Panc1 (cell line): ENCODE measurements at regions not wholly inside any gene's neighbourhood (a gene's known extent, or its start where the extent isn't known, plus 50 kb on each side); places are given as distances from the start of the nearest gene placed in this dataset.
"Not testable (repeated sequence)": the region's sequence is repeated elsewhere in the genome, so short reads cannot be mapped to it uniquely, and the experiment has no call there.

Experiments
- ATAC-seq: fragments of 200-7000 bp; cut with Tn5 transposase; 2 replicates; pipeline ENCODE4 v1.9.1; 2020; ENCODE audit warnings: mild to moderate bottlenecking, moderate library complexity
- BruUV-seq: library from RNA; stranded (reverse); fragments of 400-500 nt; replicated peaks from 2 replicates; lab custom pipeline; 2021; lab: Mats Ljungman, UMichigan
- CTCF ChIA-PET: fragments of 300-600 bp; sonication (Branson Sonifier 250); formaldehyde crosslinking; loops from one replicate; lab custom pipeline; 2022; ENCODE audit warnings: antibody characterized with exemption; lab: Charles Lee
- POLR2A ChIA-PET: fragments of 300-600 bp; sonication (Branson Sonifier 250); formaldehyde crosslinking; loops from one replicate; lab custom pipeline; 2022; ENCODE audit warnings: antibody characterized with exemption; lab: Charles Lee
- DNase-seq: peaks from one replicate; pipeline ENCODE4 v3.0.0-alpha.2; 2010; ENCODE audit warnings: low read depth, low spot score
- H3K27ac ChIP-seq: 2 replicates; pipeline ENCODE4 v1.5.1; 2011; ENCODE audit warnings: mild to moderate bottlenecking, low read length, inconsistent platforms
- H3K27me3 ChIP-seq: fragments of 200-500 bp; sonication (Bioruptor generic); 2 replicates; pipeline ENCODE4 v1.6.0; 2014; ENCODE audit warnings: low read length, inconsistent platforms; ENCODE audit not compliant: control insufficient read depth, insufficient read depth
- H3K36me3 ChIP-seq: fragments of 200-500 bp; sonication (Bioruptor generic); 2 replicates; pipeline ENCODE4 v1.5.1; 2014; ENCODE audit warnings: inconsistent platforms, mild to moderate bottlenecking, low read length, moderate library complexity; ENCODE audit not compliant: control insufficient read depth, insufficient read depth
- H3K4me1 ChIP-seq: 2 replicates; pipeline ENCODE4 v1.5.1; 2011; ENCODE audit warnings: inconsistent platforms, mild to moderate bottlenecking, low read length, moderate library complexity; ENCODE audit not compliant: control insufficient read depth, insufficient read depth
- H3K4me3 ChIP-seq, 2 experiments: 2 replicates each; pipeline ENCODE4 v1.5.1; 2011 to 2012; ENCODE audit warnings: low read depth in 2 of 2, low read length in 2 of 2, mild to moderate bottlenecking in 2 of 2, inconsistent platforms in 1 of 2, moderate library complexity in 1 of 2
- H3K9me3 ChIP-seq: fragments of 200-500 bp; sonication (Bioruptor generic); 2 replicates; pipeline ENCODE4 v1.5.1; 2014; ENCODE audit warnings: low read depth, mild to moderate bottlenecking, inconsistent platforms, low read length, moderate library complexity; ENCODE audit not compliant: control insufficient read depth, insufficient read depth
- CTCF ChIP-seq: fragments of 450-650 bp; IDR thresholded peaks from 2 replicates; pipeline ENCODE4 v1.5.1; 2017; ENCODE audit warnings: mild to moderate bottlenecking
- POLR2AphosphoS5 ChIP-seq: IDR thresholded peaks from 2 replicates; pipeline ENCODE4 v1.6.1; 2012; ENCODE audit warnings: mild to moderate bottlenecking, low read depth, low read length, moderate library complexity
- REST ChIP-seq, 2 experiments: IDR thresholded peaks; 2 replicates each; pipeline ENCODE4 v1.6.1; 2011 to 2012; ENCODE audit warnings: low read depth in 2 of 2, control low read depth in 1 of 2, low read length in 1 of 2, mild to moderate bottlenecking in 1 of 2, moderate library complexity in 1 of 2; ENCODE audit not compliant: insufficient read depth in 1 of 2
- SIN3A ChIP-seq: IDR thresholded peaks from 2 replicates; pipeline ENCODE4 v1.6.1; 2012; ENCODE audit warnings: low read depth, mild to moderate bottlenecking, low read length, moderate library complexity, borderline replicate concordance; ENCODE audit not compliant: insufficient read depth
- TCF7L2 ChIP-seq: IDR thresholded peaks from 2 replicates; pipeline ENCODE4 v1.6.1; 2011; ENCODE audit warnings: mild to moderate bottlenecking, low read depth, low read length, inconsistent platforms
- in situ Hi-C: cut with HindIII; loops from 2 replicates; pipeline ENCODE4 v1.10.0; 2016; ENCODE audit warnings: low sequenced_read_pairs, low pct_unique_long_range_greater_than_20kb
- intact Hi-C: fragments of 100-400 bp; cut with micrococcal nuclease; formaldehyde crosslinking; loops from one replicate; pipeline ENCODE4 v1.10.0; 2022; ENCODE audit not compliant: unreplicated experiment

GRCh38 chr19:28998974-28999373 is 214.0 kb downstream of the UQCRFS1 start:
- Histone ChIP-seq H3K36me3 (no peaks in the 10 kb centered on the region), H3K4me3 (no peak overlapping the region), H3K27ac (no peak overlapping the region), H3K4me1 (no peaks in the 10 kb centered on the region), H3K27me3 (no peaks in the 10 kb centered on the region), H3K9me3 (no peaks in the 10 kb centered on the region)
- ATAC-seq, result no peak
- TF ChIP-seq SIN3A (no peak), TCF7L2 (no peak), CTCF (no peak), REST (IDR thresholded peaks at IDR 0.05; ENCODE audit: insufficient read depth in 1 of 2, low read depth in 2 of 2, low read length in 1 of 2) (no peak), POLR2AphosphoS5 (no peak)
- POLR2A ChIA-PET, result no interaction called here
- intact Hi-C loops, result no loop called here
- BruUV-seq, result no TSS peak
- no peak for DNase-seq
- in situ Hi-C loops, result no loop called here
- CTCF ChIA-PET, result no interaction called here

- DNase-seq, POLR2A ChIA-PET, H3K4me3 ChIP-seq, CTCF ChIA-PET, H3K9me3 ChIP-seq, H3K27me3 ChIP-seq, H3K4me1 ChIP-seq, H3K27ac ChIP-seq, intact Hi-C loops, ATAC-seq, H3K36me3 ChIP-seq, BruUV-seq, in situ Hi-C loops: not testable (repeated sequence)
Observed at GRCh38 chr19:28997866-28998265, 215.1 kb downstream of the UQCRFS1 start.

GRCh38 chr19:28990522-28990921 is 222.4 kb downstream of the UQCRFS1 start:
- TF ChIP-seq TCF7L2, result no peak
- TF ChIP-seq REST (IDR thresholded peaks at IDR 0.05; ENCODE audit: insufficient read depth in 1 of 2, low read depth in 2 of 2, low read length in 1 of 2), result no peak
- TF ChIP-seq SIN3A, result no peak
- Histone ChIP-seq H3K4me3 (no peak overlapping the region), H3K27me3 (peaks cover 6% of the 10 kb centered on the region; the same call in 1 of the 2 replicates), H3K27ac (no peak overlapping the region), H3K36me3 (no peaks in the 10 kb centered on the region), H3K4me1 (no peaks in the 10 kb centered on the region), H3K9me3 (no peaks in the 10 kb centered on the region)
- intact Hi-C loops, result no loop called here
- no peak for DNase-seq
- ATAC-seq, result no peak
- ChIA-PET CTCF (no interaction called here), POLR2A (interaction anchor here (0.7 kb wide), 1 partner anchor 231 kb away, joined by 5 read pairs; no protein-coding TSS in a partner anchor)
- in situ Hi-C loops, result no loop called here
- no TSS peak for BruUV-seq
